22Rv1 (cell line): ENCODE measurements at regions not wholly inside any gene's neighbourhood (a gene's known extent, or its start where the extent isn't known, plus 50 kb on each side); places are given as distances from the start of the nearest gene placed in this dataset.
A peak's percentile ranks its signal among the peaks of the same experiment; 100 is the strongest.

Experiments
- H3K27ac ChIP-seq: fragments of 450-650 bp; 2 replicates; pipeline ENCODE4 v1.5.1; 2017
- ZFX ChIP-seq: fragments of 450-650 bp; IDR thresholded peaks from 2 replicates; pipeline ENCODE4 v1.6.1; 2017; ENCODE audit warnings: antibody characterized with exemption, borderline replicate concordance
- TF ChIP-seq, protein P1 (sequence below): fragments of 450-650 bp; IDR thresholded peaks from 2 replicates; pipeline ENCODE4 v1.5.1; 2017; ENCODE audit warnings: mild to moderate bottlenecking

GRCh38 chr6:147054871-147055270, 149.3 kb upstream of the STXBP5 start:
- TF ChIP-seq ZFX = no peak
- TF ChIP-seq, protein P1, sequence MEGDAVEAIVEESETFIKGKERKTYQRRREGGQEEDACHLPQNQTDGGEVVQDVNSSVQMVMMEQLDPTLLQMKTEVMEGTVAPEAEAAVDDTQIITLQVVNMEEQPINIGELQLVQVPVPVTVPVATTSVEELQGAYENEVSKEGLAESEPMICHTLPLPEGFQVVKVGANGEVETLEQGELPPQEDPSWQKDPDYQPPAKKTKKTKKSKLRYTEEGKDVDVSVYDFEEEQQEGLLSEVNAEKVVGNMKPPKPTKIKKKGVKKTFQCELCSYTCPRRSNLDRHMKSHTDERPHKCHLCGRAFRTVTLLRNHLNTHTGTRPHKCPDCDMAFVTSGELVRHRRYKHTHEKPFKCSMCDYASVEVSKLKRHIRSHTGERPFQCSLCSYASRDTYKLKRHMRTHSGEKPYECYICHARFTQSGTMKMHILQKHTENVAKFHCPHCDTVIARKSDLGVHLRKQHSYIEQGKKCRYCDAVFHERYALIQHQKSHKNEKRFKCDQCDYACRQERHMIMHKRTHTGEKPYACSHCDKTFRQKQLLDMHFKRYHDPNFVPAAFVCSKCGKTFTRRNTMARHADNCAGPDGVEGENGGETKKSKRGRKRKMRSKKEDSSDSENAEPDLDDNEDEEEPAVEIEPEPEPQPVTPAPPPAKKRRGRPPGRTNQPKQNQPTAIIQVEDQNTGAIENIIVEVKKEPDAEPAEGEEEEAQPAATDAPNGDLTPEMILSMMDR = no peak
- no peak overlapping the region for H3K27ac ChIP-seq

DNA sequence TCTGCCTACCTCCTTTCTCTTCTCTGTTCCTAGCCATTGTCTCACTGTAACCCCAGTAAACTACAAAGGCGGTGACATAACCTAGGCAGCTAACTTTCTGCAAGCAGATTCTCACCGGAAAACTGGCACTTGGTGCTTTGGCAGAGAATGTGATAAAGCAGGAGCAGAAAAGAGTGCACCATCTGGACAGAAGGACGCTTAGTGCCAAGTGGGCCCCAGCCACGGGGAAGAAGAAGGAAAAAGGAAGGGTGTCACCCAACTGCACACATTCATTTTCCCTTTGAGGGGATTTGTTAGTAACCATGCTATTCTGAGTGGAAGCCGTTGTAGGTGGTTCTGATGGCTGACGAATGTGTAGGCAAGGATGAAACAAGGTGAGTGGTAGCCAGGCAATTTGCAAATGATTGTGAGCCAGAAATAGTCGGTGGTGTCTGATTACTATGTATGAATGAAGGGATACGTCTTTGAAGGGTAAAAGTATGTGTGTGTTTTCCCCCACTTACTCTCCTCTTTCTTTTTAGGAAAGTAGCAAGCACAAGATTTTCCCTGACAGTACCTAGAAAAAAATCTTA, 148.3 kb upstream of the STXBP5 start:
- TF ChIP-seq ZFX = no peak
- TF ChIP-seq, protein P1 = no peak
- no peak overlapping the region for H3K27ac ChIP-seq

- H3K27ac ChIP-seq = no peak overlapping the region
- TF ChIP-seq, protein P1 = no peak
- TF ChIP-seq ZFX = no peak
Observed at GRCh38 chr6:147057188-147057587, 147.0 kb upstream of the STXBP5 start.

DNA sequence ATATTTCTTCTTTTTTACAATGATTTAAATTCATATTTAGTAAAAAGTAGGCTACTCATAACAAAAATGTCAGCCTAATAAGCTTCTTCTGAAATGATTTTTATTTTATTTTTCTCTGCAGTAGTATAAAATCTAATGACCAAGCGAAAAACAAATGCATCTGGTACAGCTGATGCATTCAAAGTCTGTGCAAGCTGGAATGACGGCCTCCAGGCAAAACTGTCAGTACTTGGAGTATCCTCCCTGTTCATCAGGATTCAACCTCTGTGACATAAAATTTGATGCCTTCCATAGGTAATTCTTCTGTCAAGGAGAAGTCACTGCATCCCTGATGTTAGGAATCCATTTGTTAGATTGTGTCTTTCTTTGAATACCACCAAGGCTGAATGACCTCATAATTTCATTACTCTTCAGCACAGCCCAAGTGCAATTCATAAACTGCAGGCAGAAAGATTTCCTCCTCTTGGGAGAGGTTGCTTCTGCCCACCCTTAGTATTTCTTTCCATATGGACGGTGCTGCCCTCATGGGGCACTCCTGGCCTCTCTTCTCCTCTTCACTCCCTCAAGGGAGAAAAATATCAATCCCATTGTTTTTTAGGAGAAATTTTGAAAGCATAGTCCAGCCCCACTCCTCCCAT, 146.4 kb upstream of the STXBP5 start:
- no peak for TF ChIP-seq ZFX
- TF ChIP-seq, protein P1 = no peak
- no peak overlapping the region for H3K27ac ChIP-seq

GRCh38 chr6:147058786-147059385, 145.3 kb upstream of the STXBP5 start:
- H3K27ac ChIP-seq = no peak overlapping the region

DNA sequence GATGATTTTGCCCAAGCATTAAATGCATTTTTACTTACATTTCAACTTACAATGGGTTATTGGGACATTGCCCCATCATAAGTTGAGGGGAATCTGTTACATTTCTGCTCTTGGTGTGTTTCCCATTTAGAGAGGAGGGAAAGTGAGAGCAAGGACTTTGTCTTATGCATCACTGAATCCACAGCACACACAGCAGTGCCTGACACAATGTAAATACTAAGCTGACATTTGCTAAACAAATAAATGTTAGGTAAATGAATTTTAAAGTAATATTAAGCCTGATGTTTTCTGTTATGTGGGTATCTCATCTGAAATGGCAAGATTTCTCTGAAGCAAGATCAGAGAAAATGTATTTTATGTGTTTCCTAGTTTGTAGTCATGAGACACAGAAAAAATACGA, 143.6 kb upstream of the STXBP5 start:
- peak overlapping the region; percentile 40 for H3K27ac ChIP-seq
- TF ChIP-seq ZFX = no peak
- TF ChIP-seq, protein P1 = no peak

More at GRCh38 chr6:147058786-147059385, 145.3 kb upstream of the STXBP5 start:
- TF ChIP-seq ZFX = no peak
- TF ChIP-seq, protein P1 = no peak

DNA sequence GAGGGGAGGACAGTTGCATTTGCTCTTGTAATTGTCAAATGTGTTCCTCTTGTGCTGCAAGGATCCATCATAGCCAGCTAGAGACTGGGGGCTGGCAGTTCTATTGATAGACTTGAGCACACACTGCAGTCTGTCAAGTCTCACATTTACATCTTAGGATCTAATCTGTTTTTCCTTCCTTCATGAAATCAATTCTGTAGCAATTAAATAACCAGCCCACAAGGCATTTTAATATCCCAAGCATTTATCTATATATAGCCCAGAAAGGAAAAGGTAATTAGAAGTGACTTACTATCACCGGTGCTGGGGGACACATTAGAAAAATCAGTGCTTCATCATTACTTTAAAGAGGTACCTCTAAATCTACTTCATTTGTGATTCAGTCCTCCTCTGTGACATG, 143.0 kb upstream of the STXBP5 start:
- H3K27ac ChIP-seq = peak overlapping the region; percentile 40
- TF ChIP-seq ZFX = no peak
- TF ChIP-seq, protein P1 = no peak
